HAP-1 (cell line): ENCODE measurements at regions not wholly inside any gene's neighbourhood (a gene's known extent, or its start where the extent isn't known, plus 50 kb on each side); places are given as distances from the start of the nearest gene placed in this dataset.

Experiments used
- DNase-seq, 2 experiments: peaks; one replicate each; pipeline ENCODE4 v3.0.0-alpha.2; 2016 to 2020; ENCODE audit warnings: low spot score in 2 of 2
- H3K27me3 ChIP-seq: fragments of 250-450 bp; sonication (Bioruptor Pico); 2 replicates; pipeline ENCODE4 v1.5.1; 2020; ENCODE audit warnings: low read depth, mild to moderate bottlenecking, moderate library complexity
- H3K36me3 ChIP-seq: fragments of 250-450 bp; sonication (Bioruptor Pico); replicated peaks from 2 replicates; pipeline ENCODE4 v1.5.1; 2020; ENCODE audit warnings: mild to moderate bottlenecking
- H3K4me1 ChIP-seq: fragments of 250-450 bp; sonication (Bioruptor Pico); 2 replicates; pipeline ENCODE4 v1.5.1; 2020; ENCODE audit warnings: mild to moderate bottlenecking
- H3K4me3 ChIP-seq: fragments of 250-450 bp; sonication (Bioruptor Pico); 2 replicates; pipeline ENCODE4 v1.5.1; 2020; ENCODE audit warnings: mild to moderate bottlenecking, moderate library complexity
- H3K9me3 ChIP-seq: fragments of 250-450 bp; sonication (Bioruptor Pico); 2 replicates; pipeline ENCODE4 v1.5.1; 2020; ENCODE audit warnings: mild to moderate bottlenecking, moderate library complexity
- in situ Hi-C: fragments of 300-500 bp; cut with MboI; formaldehyde crosslinking; loops from 3 replicates; pipeline ENCODE4 v1.14.3; 2020; ENCODE audit warnings: low sequenced_read_pairs, inconsistent platforms, mixed read lengths

DNA sequence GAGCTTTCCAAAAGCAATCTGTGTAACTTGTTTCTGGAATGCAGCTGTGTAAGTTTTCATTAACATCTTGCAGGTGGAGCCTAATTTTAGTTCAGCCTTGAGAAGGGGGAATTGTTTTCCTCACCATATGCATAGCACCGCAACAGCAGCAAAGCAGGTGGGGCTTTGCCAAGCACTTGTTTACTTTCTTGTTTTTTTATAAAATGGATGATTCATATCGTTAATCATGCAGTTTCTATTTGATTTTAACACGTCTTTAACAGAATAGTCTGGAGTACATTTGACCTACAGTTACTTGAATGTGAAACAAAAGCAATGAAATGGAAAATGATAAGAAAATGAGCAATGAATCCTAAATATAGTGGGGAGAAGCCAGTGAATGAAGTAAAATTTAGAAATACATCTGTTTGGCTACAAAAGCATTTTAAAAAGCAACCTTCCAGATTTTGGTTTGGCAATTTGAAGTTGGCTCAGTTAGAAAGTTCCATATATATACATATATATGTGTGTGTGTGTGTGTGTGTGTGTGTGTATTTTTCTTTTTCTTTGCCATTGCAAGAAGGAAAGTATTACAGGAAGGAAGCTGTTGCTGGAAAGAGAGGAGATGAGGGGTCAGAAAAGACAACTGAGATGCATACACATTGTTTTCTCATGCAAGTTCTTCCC, 119.0 kb upstream of the ADGRL2 start:
- H3K4me1 ChIP-seq, result peaks cover 48% of the 10 kb centered on the region
- no peaks in the 10 kb centered on the region for H3K9me3 ChIP-seq
- H3K27me3 ChIP-seq, result no peaks in the 10 kb centered on the region
- no peak overlapping the region for H3K4me3 ChIP-seq
- peak in 1 of 2 experiments; percentile 84 for DNase-seq
- in situ Hi-C loops, result no loop called here
- no peaks in the 10 kb centered on the region for H3K36me3 ChIP-seq

DNA sequence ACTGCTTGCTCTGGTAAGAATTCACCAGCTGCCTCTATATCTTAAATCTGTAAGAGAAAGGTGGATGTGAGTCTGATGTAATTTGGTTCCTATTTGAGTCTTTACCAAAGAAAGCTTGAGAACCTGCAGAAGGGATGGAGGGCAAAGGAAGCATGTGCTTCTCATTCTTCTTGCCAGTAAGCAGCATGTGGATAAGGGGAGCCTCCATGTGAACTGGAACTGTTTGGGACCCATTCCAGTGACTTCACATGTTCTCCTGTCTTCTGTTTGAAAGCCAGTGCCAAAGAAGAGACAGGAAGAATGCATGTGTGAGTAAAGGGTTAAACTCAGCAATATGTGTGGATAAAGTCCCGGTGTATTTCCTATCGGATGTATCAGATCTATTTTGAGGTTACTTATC, 119.6 kb upstream of the ADGRL2 start:
- Histone ChIP-seq H3K27me3 (no peaks in the 10 kb centered on the region), H3K4me1 (peaks cover 48% of the 10 kb centered on the region), H3K9me3 (no peaks in the 10 kb centered on the region), H3K4me3 (no peak overlapping the region), H3K36me3 (no peaks in the 10 kb centered on the region)
- in situ Hi-C loops, result no loop called here
- no peak for DNase-seq

DNA sequence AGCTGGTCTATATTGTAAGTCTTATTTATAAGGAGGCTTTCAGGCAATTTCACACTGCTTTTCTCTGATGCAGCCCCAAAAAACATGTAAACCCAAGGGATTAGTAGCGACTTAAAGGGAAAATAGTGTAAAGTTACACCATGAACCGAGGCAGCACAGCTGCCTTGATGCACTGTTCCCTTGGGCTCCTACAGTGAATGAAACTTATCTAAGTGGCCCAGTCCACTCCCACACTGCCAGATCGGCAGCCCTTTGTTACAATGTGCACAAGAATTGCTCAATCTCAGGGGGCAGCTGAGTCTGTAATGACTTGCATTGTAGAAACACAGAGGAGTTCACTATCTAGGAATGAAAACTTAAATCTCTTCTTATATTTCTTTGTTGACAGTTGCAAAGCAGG, 120.8 kb upstream of the ADGRL2 start:
- Histone ChIP-seq H3K27me3 (no peaks in the 10 kb centered on the region), H3K4me3 (no peak overlapping the region), H3K4me1 (peaks cover 51% of the 10 kb centered on the region), H3K36me3 (no peaks in the 10 kb centered on the region), H3K9me3 (no peaks in the 10 kb centered on the region)
- DNase-seq, result peak; percentile 82 to 93
- in situ Hi-C loops, result no loop called here

DNA sequence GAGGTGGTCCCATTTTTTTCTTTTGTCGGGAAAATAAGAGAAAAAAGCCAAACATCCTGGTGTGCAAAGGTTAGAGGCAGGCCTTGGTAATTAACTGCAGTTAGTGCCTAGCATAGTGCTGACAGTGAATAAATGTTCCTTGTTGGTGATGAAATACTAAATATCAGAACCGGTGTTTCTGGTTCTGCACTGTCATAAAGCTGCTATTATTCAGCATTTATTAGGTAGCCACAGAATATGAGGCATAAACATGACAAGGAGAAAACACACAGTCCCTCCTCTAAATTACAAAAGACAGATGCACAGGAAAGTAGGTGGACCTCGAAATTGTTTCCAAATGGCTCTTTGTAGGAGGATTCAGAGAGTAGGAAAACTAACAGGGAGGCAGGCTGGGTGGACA, 122.0 kb upstream of the ADGRL2 start:
- H3K9me3 ChIP-seq, result no peaks in the 10 kb centered on the region
- DNase-seq, result no peak
- no peaks in the 10 kb centered on the region for H3K36me3 ChIP-seq
- no peaks in the 10 kb centered on the region for H3K27me3 ChIP-seq
- in situ Hi-C loops, result no loop called here
- no peak overlapping the region for H3K4me3 ChIP-seq
- peaks cover 58% of the 10 kb centered on the region for H3K4me1 ChIP-seq

DNA sequence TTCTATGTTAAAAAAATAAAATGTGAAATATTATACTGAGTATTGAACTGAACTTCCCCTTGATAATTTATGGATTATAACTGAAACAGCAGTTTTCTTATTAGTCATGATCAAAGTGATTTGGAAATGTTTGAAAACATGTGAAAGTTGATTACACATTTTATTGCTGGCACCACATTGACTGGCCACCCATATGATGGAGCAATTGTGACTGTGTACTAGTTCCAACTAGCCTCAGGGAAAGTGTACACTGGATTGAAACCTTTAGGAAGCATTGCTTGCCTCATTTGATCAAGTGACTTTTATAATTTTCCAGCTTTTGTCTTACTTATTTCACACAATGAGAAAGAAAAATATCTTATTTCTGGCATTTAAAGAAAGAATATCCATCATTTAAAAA, 128.0 kb upstream of the ADGRL2 start:
- no peaks in the 10 kb centered on the region for H3K9me3 ChIP-seq
- H3K27me3 ChIP-seq, result no peaks in the 10 kb centered on the region
- H3K4me3 ChIP-seq, result no peak overlapping the region
- H3K36me3 ChIP-seq, result no peaks in the 10 kb centered on the region
- DNase-seq, result no peak
- peaks cover 14% of the 10 kb centered on the region for H3K4me1 ChIP-seq
- in situ Hi-C loops, result no loop called here

DNA sequence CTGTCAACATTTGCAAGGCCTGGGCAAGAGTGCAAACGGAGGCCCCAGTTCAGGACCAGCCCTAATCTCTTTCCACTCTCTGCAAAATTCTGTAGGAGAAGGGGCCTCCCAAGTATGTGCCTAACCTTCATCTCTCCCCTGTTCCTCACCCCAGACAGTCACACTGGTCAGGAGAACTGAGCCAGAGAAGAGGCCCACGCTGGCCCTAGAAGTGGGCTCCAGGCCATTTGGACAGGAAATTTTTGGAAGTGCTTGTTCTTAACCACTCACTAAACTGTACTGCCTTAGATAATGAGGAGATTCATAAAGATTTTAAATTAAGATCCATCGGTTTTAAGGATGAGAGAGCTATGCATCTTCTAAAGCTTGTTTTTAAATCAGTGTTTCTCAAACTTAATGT, 129.7 kb upstream of the ADGRL2 start:
- Histone ChIP-seq H3K36me3 (no peaks in the 10 kb centered on the region), H3K4me1 (peaks cover 27% of the 10 kb centered on the region), H3K9me3 (no peaks in the 10 kb centered on the region), H3K27me3 (no peaks in the 10 kb centered on the region), H3K4me3 (no peak overlapping the region)
- no peak for DNase-seq
- in situ Hi-C loops, result no loop called here

DNA sequence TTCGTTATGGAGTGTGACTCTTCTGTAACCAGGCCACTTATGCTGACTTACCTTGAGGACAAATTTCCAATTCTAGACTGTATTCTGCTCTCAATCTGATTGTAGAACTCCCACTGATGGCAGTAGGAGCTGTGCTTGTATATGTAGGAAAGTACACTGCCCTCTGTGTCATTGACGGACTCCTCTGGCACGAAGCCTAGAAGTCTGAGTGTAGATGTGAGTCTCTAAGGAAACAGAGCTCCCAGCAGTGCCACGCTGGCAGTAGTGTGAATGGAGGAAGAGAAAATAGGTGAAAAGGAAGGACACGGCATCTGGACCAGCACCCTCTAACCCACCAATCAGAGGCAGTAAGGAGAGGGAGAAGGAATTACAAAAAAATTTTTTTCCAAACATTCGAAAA, 130.4 kb upstream of the ADGRL2 start:
- Histone ChIP-seq H3K9me3 (no peaks in the 10 kb centered on the region), H3K4me3 (no peak overlapping the region), H3K4me1 (peaks cover 27% of the 10 kb centered on the region), H3K27me3 (no peaks in the 10 kb centered on the region), H3K36me3 (no peaks in the 10 kb centered on the region)
- DNase-seq, result peak in 1 of 2 experiments; percentile 38
- in situ Hi-C loops, result no loop called here

DNA sequence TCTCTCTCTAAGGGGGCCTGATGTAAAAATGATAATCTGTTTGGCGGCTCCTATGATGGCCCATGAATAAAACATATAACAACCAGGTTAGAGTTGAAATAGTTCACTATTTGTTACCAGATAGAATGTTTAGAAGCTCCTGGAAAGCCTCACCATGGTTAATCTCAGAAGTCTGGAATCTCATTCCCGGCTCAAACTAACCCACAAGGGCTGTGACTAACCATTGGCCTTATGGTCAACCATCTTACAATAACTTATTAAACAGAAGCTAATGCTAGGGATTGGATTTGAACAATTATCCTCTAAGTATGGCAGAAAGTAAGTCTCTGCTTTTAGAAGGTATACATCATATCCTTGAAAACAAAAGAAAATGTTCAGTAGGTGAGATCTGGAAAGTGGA, 134.1 kb upstream of the ADGRL2 start:
- DNase-seq, result no peak
- no peak overlapping the region for H3K4me3 ChIP-seq
- H3K9me3 ChIP-seq, result no peaks in the 10 kb centered on the region
- no peaks in the 10 kb centered on the region for H3K36me3 ChIP-seq
- peaks cover 20% of the 10 kb centered on the region for H3K4me1 ChIP-seq
- in situ Hi-C loops, result no loop called here
- H3K27me3 ChIP-seq, result no peaks in the 10 kb centered on the region

DNA sequence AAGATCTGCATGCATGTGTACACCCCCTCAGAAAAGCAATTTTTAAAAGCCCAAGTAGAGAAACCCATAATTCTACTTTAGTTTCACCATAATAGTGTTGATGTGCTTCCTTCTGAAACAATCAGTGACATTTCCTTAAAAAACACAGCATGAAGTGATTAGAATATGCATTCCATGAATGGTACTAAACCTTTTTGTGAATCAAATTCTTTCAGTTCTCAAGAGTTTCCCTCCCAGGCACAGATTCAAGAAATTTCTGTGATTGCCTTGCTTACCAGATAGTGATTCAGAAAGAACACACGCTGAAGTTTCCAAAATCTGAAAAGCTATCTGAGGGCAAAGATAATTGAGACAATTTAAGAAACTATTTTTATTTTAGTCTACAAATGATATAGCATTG, 136.4 kb upstream of the ADGRL2 start:
- H3K36me3 ChIP-seq, result no peaks in the 10 kb centered on the region
- in situ Hi-C loops, result no loop called here
- H3K4me3 ChIP-seq, result no peak overlapping the region
- H3K9me3 ChIP-seq, result no peaks in the 10 kb centered on the region
- peaks cover 20% of the 10 kb centered on the region for H3K4me1 ChIP-seq
- no peak for DNase-seq
- H3K27me3 ChIP-seq, result no peaks in the 10 kb centered on the region

DNA sequence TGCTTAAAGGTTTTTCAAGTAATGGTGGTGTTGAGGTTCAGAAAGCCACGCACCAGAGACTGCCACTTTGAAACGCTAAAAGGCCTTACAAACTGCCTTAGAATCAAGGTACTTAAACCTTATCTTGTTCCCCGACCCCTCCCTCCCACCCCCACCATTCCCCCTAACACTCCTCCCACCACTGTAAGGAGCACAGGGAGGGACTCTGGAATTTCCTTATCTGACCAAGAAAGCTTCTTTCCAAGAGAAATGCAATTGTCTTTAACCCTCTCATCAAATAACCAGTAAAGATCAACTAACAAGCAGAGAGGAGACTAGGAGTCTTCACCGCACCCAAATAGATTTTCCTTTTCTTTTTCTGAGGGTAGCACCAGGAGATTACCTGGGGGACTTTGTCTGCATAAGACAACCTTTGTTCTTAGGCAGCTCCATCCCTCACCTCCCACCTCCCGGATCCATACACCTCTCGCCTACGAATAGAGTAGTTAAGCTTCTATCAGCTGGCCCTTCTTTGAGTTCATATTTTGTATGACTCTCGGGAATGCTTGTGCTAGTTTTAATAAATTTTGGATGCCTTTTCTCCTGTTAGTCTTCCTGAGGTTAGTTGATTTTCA, 137.7 kb upstream of the ADGRL2 start:
- H3K4me3 ChIP-seq, result no peak overlapping the region
- no peaks in the 10 kb centered on the region for H3K27me3 ChIP-seq
- no peak for DNase-seq
- H3K4me1 ChIP-seq, result peaks cover 20% of the 10 kb centered on the region
- in situ Hi-C loops, result no loop called here
- no peaks in the 10 kb centered on the region for H3K9me3 ChIP-seq
- H3K36me3 ChIP-seq, result no peaks in the 10 kb centered on the region

DNA sequence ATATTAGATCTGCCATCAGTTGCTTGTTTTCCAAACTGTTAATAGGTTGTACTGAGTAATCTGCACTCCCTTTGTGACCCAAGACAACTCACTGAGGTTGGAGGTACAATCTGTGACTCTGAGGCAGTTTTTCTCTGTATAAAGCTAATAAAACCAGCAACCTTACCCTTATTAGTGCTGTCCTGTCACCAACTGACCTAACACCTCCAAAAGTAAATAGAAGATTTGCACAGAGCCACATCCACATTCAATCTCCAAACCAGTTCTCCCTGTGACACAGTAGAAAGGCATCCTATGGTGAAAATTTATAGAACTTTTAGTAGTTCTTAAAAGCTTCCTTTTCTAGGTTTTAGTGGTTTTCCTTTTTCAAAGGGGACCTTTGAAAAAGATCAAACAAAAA, 140.4 kb upstream of the ADGRL2 start:
- no peaks in the 10 kb centered on the region for H3K27me3 ChIP-seq
- H3K36me3 ChIP-seq, result no peaks in the 10 kb centered on the region
- in situ Hi-C loops, result no loop called here
- H3K4me3 ChIP-seq, result no peak overlapping the region
- no peaks in the 10 kb centered on the region for H3K9me3 ChIP-seq
- DNase-seq, result no peak
- H3K4me1 ChIP-seq, result peaks cover 6% of the 10 kb centered on the region

DNA sequence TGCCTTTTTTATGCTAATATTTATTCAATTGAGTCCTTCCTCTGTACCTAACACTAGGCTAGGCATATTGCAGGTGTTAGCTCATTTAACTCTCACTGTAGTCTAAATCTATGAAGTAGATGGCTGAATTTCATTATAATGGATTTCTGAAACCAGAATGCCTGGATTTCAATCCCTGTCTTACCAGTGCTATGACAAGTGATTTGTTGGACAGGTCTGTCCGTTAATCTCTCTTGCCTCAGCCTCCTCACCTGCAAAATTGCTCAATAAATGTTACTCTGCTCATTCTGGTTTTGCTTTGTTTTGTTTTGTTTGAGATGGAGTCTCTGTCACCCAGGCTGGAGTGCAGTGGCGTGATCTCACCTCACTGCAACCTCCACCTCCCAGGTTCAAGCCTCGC, 146.1 kb upstream of the ADGRL2 start:
- peaks cover 6% of the 10 kb centered on the region for H3K4me1 ChIP-seq
- H3K4me3 ChIP-seq, result no peak overlapping the region
- H3K9me3 ChIP-seq, result no peaks in the 10 kb centered on the region
- in situ Hi-C loops, result no loop called here
- no peaks in the 10 kb centered on the region for H3K36me3 ChIP-seq
- DNase-seq, result no peak
- no peaks in the 10 kb centered on the region for H3K27me3 ChIP-seq

DNA sequence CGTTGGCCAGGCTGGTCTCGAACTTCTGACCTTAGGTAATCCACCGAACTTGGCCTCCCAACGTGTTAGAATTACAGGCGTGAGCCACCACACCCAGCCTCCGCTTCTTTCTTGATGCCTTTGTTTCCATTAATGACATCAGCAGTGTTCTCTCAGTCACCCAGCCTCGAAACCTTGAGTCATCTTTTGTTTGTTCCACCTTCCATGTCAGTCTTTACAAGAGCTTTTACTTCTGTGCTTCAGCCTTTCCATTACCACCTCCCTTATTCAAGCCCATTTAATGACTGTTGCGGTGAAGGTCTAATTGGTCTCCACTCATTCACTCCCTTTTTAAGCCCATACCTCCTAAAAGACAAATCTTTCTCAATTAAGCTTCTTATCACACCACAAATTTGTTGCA, 146.6 kb upstream of the ADGRL2 start:
- peaks cover 6% of the 10 kb centered on the region for H3K4me1 ChIP-seq
- DNase-seq, result peak; percentile 21 to 53
- H3K9me3 ChIP-seq, result no peaks in the 10 kb centered on the region
- H3K36me3 ChIP-seq, result no peaks in the 10 kb centered on the region
- no peaks in the 10 kb centered on the region for H3K27me3 ChIP-seq
- no peak overlapping the region for H3K4me3 ChIP-seq
- in situ Hi-C loops, result no loop called here

DNA sequence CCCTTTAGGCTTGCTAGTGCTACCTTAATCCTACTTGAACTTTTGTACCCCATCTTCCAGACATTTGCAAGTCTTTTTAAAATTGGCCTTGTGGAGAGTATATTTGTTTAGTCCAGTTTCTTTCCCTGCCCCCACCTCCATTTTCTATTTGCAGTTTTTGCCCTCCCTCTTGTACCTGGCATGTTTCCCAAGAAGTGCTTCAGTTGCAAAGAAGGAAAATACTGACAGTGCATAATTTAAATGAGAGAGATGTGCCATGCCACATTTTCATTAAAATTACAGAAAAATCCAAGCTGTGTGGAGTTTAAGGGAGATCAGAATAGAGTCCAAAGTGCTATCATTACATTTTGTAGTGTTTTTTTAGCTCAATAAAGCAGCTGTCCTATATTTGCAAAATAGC, 150.0 kb upstream of the ADGRL2 start:
- H3K27me3 ChIP-seq, result no peaks in the 10 kb centered on the region
- no peaks in the 10 kb centered on the region for H3K36me3 ChIP-seq
- in situ Hi-C loops, result no loop called here
- no peak overlapping the region for H3K4me3 ChIP-seq
- H3K4me1 ChIP-seq, result peaks cover 6% of the 10 kb centered on the region
- DNase-seq, result no peak
- H3K9me3 ChIP-seq, result no peaks in the 10 kb centered on the region

DNA sequence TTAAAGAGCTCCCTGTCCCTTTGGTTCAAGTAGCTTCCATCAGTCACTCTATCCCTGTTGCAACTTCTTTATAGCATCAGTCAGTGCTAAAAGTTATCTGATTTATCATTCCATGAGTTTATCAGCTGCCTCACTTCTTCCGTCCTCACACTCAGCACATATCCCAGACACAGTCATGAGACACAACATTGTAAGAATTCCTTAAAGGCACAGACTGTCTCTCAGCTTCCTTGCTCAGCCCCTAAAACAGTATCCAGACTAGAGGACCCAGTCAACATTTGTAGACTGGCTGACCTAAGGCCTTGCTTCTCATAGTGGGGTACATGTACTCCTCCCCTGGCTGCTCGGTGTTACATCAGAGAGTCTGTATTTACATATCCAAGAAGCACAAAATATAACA, 164.9 kb upstream of the ADGRL2 start:
- DNase-seq, result no peak
- in situ Hi-C loops, result no loop called here
- no peaks in the 10 kb centered on the region for H3K36me3 ChIP-seq
- no peaks in the 10 kb centered on the region for H3K9me3 ChIP-seq
- no peaks in the 10 kb centered on the region for H3K27me3 ChIP-seq
- H3K4me3 ChIP-seq, result no peak overlapping the region
- H3K4me1 ChIP-seq, result no peaks in the 10 kb centered on the region; the same call in 1 of the 2 replicates
